Natural killer cell treated with Interleukin-12 subunit alpha and Interleukin-12 subunit beta and Interleukin-15 and Interleukin-18, amount 100 ng/mL, for 72 hours (primary cell): ENCODE measurements at regions not wholly inside any gene's neighbourhood (a gene's known extent, or its start where the extent isn't known, plus 50 kb on each side); places are given as distances from the start of the nearest gene placed in this dataset.

ENCODE experiments used
- ATAC-seq, 2 donors: fragments of 150-1000 bp; cut with Tn5 transposase in 1 of 2; sonication (Bioruptor Pico), chemical (Tn5 transposase) in 1 of 2; 2 replicates each; pipeline ENCODE4 v1.10.0; 2021
- DNase-seq: peaks from one replicate; pipeline ENCODE4 v3.0.0; 2022; ENCODE audit warnings: low spot score
- H3K27ac Mint-ChIP-seq, 2 donors: 1 replicate in 1 of 2; 2 replicates in 1 of 2; pipeline ENCODE4 v1.8.0; 2022; ENCODE audit warnings: mixed read lengths in 2 of 2, mild to moderate bottlenecking in 1 of 2, moderate library complexity in 1 of 2
- H3K27me3 Mint-ChIP-seq, 2 donors: 1 replicate in 1 of 2; 2 replicates in 1 of 2; pipeline ENCODE4 v1.8.0; 2022; ENCODE audit warnings: mixed read lengths in 2 of 2
- H3K36me3 Mint-ChIP-seq: one replicate; pipeline ENCODE4 v1.8.0; 2022; ENCODE audit warnings: mixed read lengths
- H3K4me1 Mint-ChIP-seq, 2 donors: 1 replicate in 1 of 2; 2 replicates in 1 of 2; pipeline ENCODE4 v1.8.0; 2022; ENCODE audit warnings: low read depth in 2 of 2, mixed read lengths in 2 of 2, mild to moderate bottlenecking in 1 of 2
- H3K4me3 Mint-ChIP-seq: one replicate; pipeline ENCODE4 v1.8.0; 2022; ENCODE audit warnings: mixed read lengths
- H3K9me3 Mint-ChIP-seq: 2 replicates; pipeline ENCODE4 v1.8.0; 2022; ENCODE audit warnings: mixed read lengths

GRCh38 chr5:128673970-128674369, 135.9 kb upstream of the FBN2 start:
- Mint-ChIP-seq H3K4me3 (no peak overlapping the region), H3K36me3 (no peaks in the 10 kb centered on the region), H3K4me1 (no peaks in the 10 kb centered on the region), H3K27me3 (no peaks in the 10 kb centered on the region), H3K9me3 (peaks cover 18% of the 10 kb centered on the region), H3K27ac (no peak overlapping the region)
- ATAC-seq (no peak), DNase-seq (no peak)

- Mint-ChIP-seq H3K9me3 (peaks cover 13% of the 10 kb centered on the region), H3K27ac (no peak overlapping the region), H3K4me3 (no peak overlapping the region), H3K4me1 (no peaks in the 10 kb centered on the region), H3K27me3 (no peaks in the 10 kb centered on the region), H3K36me3 (no peaks in the 10 kb centered on the region)
- ATAC-seq (no peak), DNase-seq (no peak)
Measured at GRCh38 chr5:128674837-128675446, 136.9 kb upstream of the FBN2 start.

- peaks cover 12% of the 10 kb centered on the region for H3K9me3 Mint-ChIP-seq
- H3K27me3 Mint-ChIP-seq, result no peaks in the 10 kb centered on the region
- no peak for DNase-seq
- H3K4me3 Mint-ChIP-seq, result no peak overlapping the region
- H3K4me1 Mint-ChIP-seq, result no peaks in the 10 kb centered on the region
- no peak overlapping the region for H3K27ac Mint-ChIP-seq
- ATAC-seq, result no peak
- no peaks in the 10 kb centered on the region for H3K36me3 Mint-ChIP-seq
Measured at GRCh38 chr5:128681096-128681495, 143.1 kb upstream of the FBN2 start.

- Mint-ChIP-seq H3K27me3 (no peaks in the 10 kb centered on the region), H3K36me3 (no peaks in the 10 kb centered on the region), H3K27ac (no peak overlapping the region), H3K4me1 (no peaks in the 10 kb centered on the region), H3K9me3 (peaks cover 9% of the 10 kb centered on the region), H3K4me3 (no peak overlapping the region)
- ATAC-seq (no peak), DNase-seq (no peak)
Measured at GRCh38 chr5:128681764-128682592, 143.9 kb upstream of the FBN2 start.

GRCh38 chr5:128682669-128683068, 144.6 kb upstream of the FBN2 start:
- Mint-ChIP-seq H3K4me3 (no peak overlapping the region), H3K27ac (no peak overlapping the region), H3K27me3 (no peaks in the 10 kb centered on the region), H3K9me3 (peaks cover 9% of the 10 kb centered on the region), H3K36me3 (no peaks in the 10 kb centered on the region), H3K4me1 (no peaks in the 10 kb centered on the region)
- ATAC-seq, result no peak
- DNase-seq, result no peak

- H3K27me3 Mint-ChIP-seq, result no peaks in the 10 kb centered on the region
- H3K36me3 Mint-ChIP-seq, result no peaks in the 10 kb centered on the region
- no peaks in the 10 kb centered on the region for H3K4me1 Mint-ChIP-seq
- H3K9me3 Mint-ChIP-seq, result peaks cover 3% of the 10 kb centered on the region
- no peak overlapping the region for H3K27ac Mint-ChIP-seq
- ATAC-seq, result no peak
- DNase-seq, result no peak
- no peak overlapping the region for H3K4me3 Mint-ChIP-seq
Measured at GRCh38 chr5:128684961-128685360, 146.9 kb upstream of the FBN2 start.

GRCh38 chr5:128687930-128688329, 149.9 kb upstream of the FBN2 start:
- H3K36me3 Mint-ChIP-seq, result no peaks in the 10 kb centered on the region
- no peaks in the 10 kb centered on the region for H3K4me1 Mint-ChIP-seq
- no peaks in the 10 kb centered on the region for H3K27me3 Mint-ChIP-seq
- no peak for ATAC-seq
- no peak overlapping the region for H3K27ac Mint-ChIP-seq
- no peak overlapping the region for H3K4me3 Mint-ChIP-seq
- peaks cover 8% of the 10 kb centered on the region for H3K9me3 Mint-ChIP-seq
- no peak for DNase-seq

- DNase-seq (no peak), ATAC-seq (no peak)
- Mint-ChIP-seq H3K36me3 (no peaks in the 10 kb centered on the region), H3K4me3 (no peak overlapping the region), H3K9me3 (peaks cover 14% of the 10 kb centered on the region), H3K27me3 (no peaks in the 10 kb centered on the region), H3K4me1 (no peaks in the 10 kb centered on the region), H3K27ac (no peak overlapping the region)
Measured at GRCh38 chr5:128693764-128694163, 155.7 kb upstream of the FBN2 start.

GRCh38 chr5:128695791-128696530, 157.9 kb upstream of the FBN2 start:
- no peaks in the 10 kb centered on the region for H3K27me3 Mint-ChIP-seq
- H3K4me3 Mint-ChIP-seq, result no peak overlapping the region
- H3K36me3 Mint-ChIP-seq, result no peaks in the 10 kb centered on the region
- H3K4me1 Mint-ChIP-seq, result no peaks in the 10 kb centered on the region
- peaks cover 13% of the 10 kb centered on the region for H3K9me3 Mint-ChIP-seq
- no peak overlapping the region for H3K27ac Mint-ChIP-seq
- ATAC-seq (no peak), DNase-seq (no peak)

- no peaks in the 10 kb centered on the region for H3K4me1 Mint-ChIP-seq
- H3K4me3 Mint-ChIP-seq, result no peak overlapping the region
- ATAC-seq (no peak), DNase-seq (no peak)
- H3K27ac Mint-ChIP-seq, result no peak overlapping the region
- no peaks in the 10 kb centered on the region for H3K27me3 Mint-ChIP-seq
- peaks cover 18% of the 10 kb centered on the region for H3K9me3 Mint-ChIP-seq
- no peaks in the 10 kb centered on the region for H3K36me3 Mint-ChIP-seq
Measured at GRCh38 chr5:128701301-128701700, 163.3 kb upstream of the FBN2 start.

- no peak overlapping the region for H3K27ac Mint-ChIP-seq
- H3K9me3 Mint-ChIP-seq, result peaks cover 24% of the 10 kb centered on the region
- H3K4me1 Mint-ChIP-seq, result no peaks in the 10 kb centered on the region
- no peaks in the 10 kb centered on the region for H3K27me3 Mint-ChIP-seq
- H3K4me3 Mint-ChIP-seq, result no peak overlapping the region
- no peaks in the 10 kb centered on the region for H3K36me3 Mint-ChIP-seq
- ATAC-seq (no peak), DNase-seq (no peak)
Measured at GRCh38 chr5:128703322-128703721, 165.3 kb upstream of the FBN2 start.

GRCh38 chr5:128706269-128706668, 168.2 kb upstream of the FBN2 start:
- Mint-ChIP-seq H3K27ac (no peak overlapping the region), H3K4me1 (no peaks in the 10 kb centered on the region), H3K4me3 (no peak overlapping the region), H3K27me3 (no peaks in the 10 kb centered on the region), H3K9me3 (peaks cover 20% of the 10 kb centered on the region), H3K36me3 (no peaks in the 10 kb centered on the region)
- no peak for ATAC-seq
- DNase-seq, result no peak

GRCh38 chr5:128708841-128709240, 170.8 kb upstream of the FBN2 start:
- ATAC-seq (no peak), DNase-seq (no peak)
- no peak overlapping the region for H3K27ac Mint-ChIP-seq
- peaks cover 14% of the 10 kb centered on the region for H3K9me3 Mint-ChIP-seq
- no peaks in the 10 kb centered on the region for H3K36me3 Mint-ChIP-seq
- no peaks in the 10 kb centered on the region for H3K27me3 Mint-ChIP-seq
- no peaks in the 10 kb centered on the region for H3K4me1 Mint-ChIP-seq
- no peak overlapping the region for H3K4me3 Mint-ChIP-seq

- H3K4me3 Mint-ChIP-seq, result no peak overlapping the region
- no peaks in the 10 kb centered on the region for H3K4me1 Mint-ChIP-seq
- peaks cover 3% of the 10 kb centered on the region for H3K36me3 Mint-ChIP-seq
- no peaks in the 10 kb centered on the region for H3K27me3 Mint-ChIP-seq
- no peak for ATAC-seq
- no peak overlapping the region for H3K27ac Mint-ChIP-seq
- peaks cover 9% of the 10 kb centered on the region for H3K9me3 Mint-ChIP-seq
- no peak for DNase-seq
Measured at GRCh38 chr5:128711216-128711615, 173.2 kb upstream of the FBN2 start.
